NCI-H2196 treated with DMSO at 0.1 percent for 48 hours (cell line): ENCODE measurements at regions not wholly inside any gene's neighbourhood (a gene's known extent, or its start where the extent isn't known, plus 50 kb on each side); places are given as distances from the start of the nearest gene placed in this dataset.

ENCODE experiments used
- DNase-seq: peaks from one replicate; lab custom pipeline; 2025; ENCODE audit not compliant: unreplicated experiment; lab: John Stamatoyannopoulos, UW

GRCh38 chr5:15026944-15027343 lies 155.4 kb upstream of the ANKH start:
- DNase-seq = no peak

- no peak for DNase-seq
Observed at GRCh38 chr5:15026011-15026893, 154.7 kb upstream of the ANKH start.

- DNase-seq = no peak
Observed at GRCh38 chr5:15023846-15024245, 152.3 kb upstream of the ANKH start.

- no peak for DNase-seq
Observed at GRCh38 chr5:15023266-15023665, 151.7 kb upstream of the ANKH start.

- DNase-seq = no peak
Observed at GRCh38 chr5:15021266-15022046, 149.9 kb upstream of the ANKH start.

- no peak for DNase-seq
Observed at GRCh38 chr5:15020736-15021135, 149.2 kb upstream of the ANKH start.

- no peak for DNase-seq
Observed at GRCh38 chr5:15014809-15015208, 143.2 kb upstream of the ANKH start.

- peak; percentile 51 for DNase-seq
Observed at GRCh38 chr5:15013654-15014463, 142.3 kb upstream of the ANKH start.

GRCh38 chr5:15012061-15012460 lies 140.5 kb upstream of the ANKH start:
- DNase-seq = no peak

GRCh38 chr5:15010936-15011335 lies 139.4 kb upstream of the ANKH start:
- DNase-seq = no peak

GRCh38 chr5:15009420-15009819 lies 137.8 kb upstream of the ANKH start:
- peak; percentile 40 for DNase-seq

GRCh38 chr5:15008921-15009320 lies 137.3 kb upstream of the ANKH start:
- no peak for DNase-seq

GRCh38 chr5:15008476-15008875 lies 136.9 kb upstream of the ANKH start:
- peak; percentile 51 for DNase-seq

GRCh38 chr5:15007646-15008045 lies 136.1 kb upstream of the ANKH start:
- DNase-seq = no peak

- no peak for DNase-seq
Observed at GRCh38 chr5:15004506-15004905, 132.9 kb upstream of the ANKH start.

GRCh38 chr5:15003511-15003920 lies 131.9 kb upstream of the ANKH start:
- peak; percentile 66 for DNase-seq

GRCh38 chr5:15002791-15003190 lies 131.2 kb upstream of the ANKH start:
- no peak for DNase-seq

GRCh38 chr5:15002173-15002572 lies 130.6 kb upstream of the ANKH start:
- DNase-seq = no peak

- DNase-seq = no peak
Observed at GRCh38 chr5:15001517-15001916, 129.9 kb upstream of the ANKH start.

- DNase-seq = no peak
Observed at GRCh38 chr5:14998491-14998890, 126.9 kb upstream of the ANKH start.

GRCh38 chr5:14996997-14997396 lies 125.4 kb upstream of the ANKH start:
- no peak for DNase-seq
